Amniotic stem cell (primary cell): ENCODE measurements at regions not wholly inside any gene's neighbourhood (a gene's known extent, or its start where the extent isn't known, plus 50 kb on each side); places are given as distances from the start of the nearest gene placed in this dataset.

Experiments
- DNase-seq: peaks from one replicate; lab custom pipeline; 2025; lab: John Stamatoyannopoulos, UW

GRCh38 chr1:39085174-39085573, 59.0 kb downstream of the NDUFS5 start:
- DNase-seq: no peak

- no peak for DNase-seq
Measured at GRCh38 chr1:39086386-39086785, 60.2 kb downstream of the NDUFS5 start.

GRCh38 chr1:39086865-39087409, 60.8 kb downstream of the NDUFS5 start:
- DNase-seq: no peak

GRCh38 chr1:39087435-39087834, 61.3 kb downstream of the NDUFS5 start:
- DNase-seq: no peak

- no peak for DNase-seq
Measured at GRCh38 chr1:39088658-39089057, 62.5 kb downstream of the NDUFS5 start.

- no peak for DNase-seq
Measured at GRCh38 chr1:39089931-39090521, 63.9 kb downstream of the NDUFS5 start.

GRCh38 chr1:39090757-39091380, 64.7 kb downstream of the NDUFS5 start:
- DNase-seq: no peak

- peak; percentile 84 for DNase-seq
Measured at GRCh38 chr1:39091845-39092645, 65.9 kb downstream of the NDUFS5 start.

GRCh38 chr1:39094685-39095084, 68.5 kb downstream of the NDUFS5 start:
- DNase-seq: no peak

- peak; percentile 92 for DNase-seq
Measured at GRCh38 chr1:39098546-39099250, 72.5 kb downstream of the NDUFS5 start.

GRCh38 chr1:39102537-39103327, 76.6 kb downstream of the NDUFS5 start:
- no peak for DNase-seq

- no peak for DNase-seq
Measured at GRCh38 chr1:39103328-39104157, 77.4 kb downstream of the NDUFS5 start.

GRCh38 chr1:39104158-39105060, 78.3 kb downstream of the NDUFS5 start:
- DNase-seq: no peak

- DNase-seq: no peak
Measured at GRCh38 chr1:39105061-39105840, 79.1 kb downstream of the NDUFS5 start.

GRCh38 chr1:39105841-39106765, 80.0 kb downstream of the NDUFS5 start:
- no peak for DNase-seq

- DNase-seq: no peak
Measured at GRCh38 chr1:39106801-39107327, 80.7 kb downstream of the NDUFS5 start.
